ENCODE measurements at regions not wholly inside any gene's neighbourhood (a gene's known extent, or its start where the extent isn't known, plus 50 kb on each side); places are given as distances from the start of the nearest gene placed in this dataset.

DNA sequence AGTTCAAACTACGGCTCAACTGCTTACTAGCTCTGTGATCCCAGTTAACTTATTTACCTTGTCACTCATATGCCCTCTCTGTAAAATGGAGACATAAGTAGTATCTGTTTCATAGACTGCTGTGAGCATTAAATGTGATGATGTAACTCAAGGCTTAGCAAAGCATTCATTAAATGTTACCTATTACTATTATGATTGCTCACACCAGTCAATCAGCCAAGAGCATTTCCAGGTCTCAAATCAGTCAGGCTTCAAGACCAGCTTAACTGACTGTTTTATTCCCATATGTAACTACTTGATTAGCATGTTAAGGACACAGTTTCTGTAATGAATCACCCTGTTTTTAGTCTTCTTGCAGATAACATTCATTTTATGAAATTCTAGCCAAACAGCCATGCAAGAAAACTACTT is 413.3 kb downstream of the MLLT3 start:
- TF ChIP-seq ZC3H11A (IDR thresholded peaks at IDR 0.05) (no peak), ESRRA (IDR thresholded peaks at IDR 0.05; ENCODE audit: borderline replicate concordance, low read length) (no peak), NFE2L2 (conservative IDR thresholded peaks at IDR 0.05; ENCODE audit: low read length) (no peak), PHF8 (IDR thresholded peaks at IDR 0.05; ENCODE audit: borderline replicate concordance, low read depth) (no peak), FOSB (CRISPR knock-in tag; IDR thresholded peaks at IDR 0.05) (no peak), MAFK (IDR thresholded peaks at IDR 0.05; ENCODE audit: partially characterized antibody) (no peak), NPAS2 (CRISPR knock-in tag; IDR thresholded peaks at IDR 0.05; ENCODE audit: borderline replicate concordance) (no peak), EP300 (IDR thresholded peaks at IDR 0.05) (no peak), POLR2A (IDR thresholded peaks at IDR 0.05; ENCODE audit: low read length) (no peak), CHD4 (IDR thresholded peaks at IDR 0.05; ENCODE audit: borderline replicate concordance) (no peak), HOXA7 (CRISPR knock-in tag; IDR thresholded peaks at IDR 0.05) (no peak), MYC (IDR thresholded peaks at IDR 0.05; ENCODE audit: borderline replicate concordance, low read length) (no peak), ZSCAN20 (CRISPR knock-in tag; IDR thresholded peaks at IDR 0.05) (no peak)
- TF ChIP-seq, protein P1, sequence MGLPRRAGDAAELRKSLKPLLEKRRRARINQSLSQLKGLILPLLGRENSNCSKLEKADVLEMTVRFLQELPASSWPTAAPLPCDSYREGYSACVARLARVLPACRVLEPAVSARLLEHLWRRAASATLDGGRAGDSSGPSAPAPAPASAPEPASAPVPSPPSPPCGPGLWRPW (IDR thresholded peaks at IDR 0.05): no peak
- TF ChIP-seq, protein P2, sequence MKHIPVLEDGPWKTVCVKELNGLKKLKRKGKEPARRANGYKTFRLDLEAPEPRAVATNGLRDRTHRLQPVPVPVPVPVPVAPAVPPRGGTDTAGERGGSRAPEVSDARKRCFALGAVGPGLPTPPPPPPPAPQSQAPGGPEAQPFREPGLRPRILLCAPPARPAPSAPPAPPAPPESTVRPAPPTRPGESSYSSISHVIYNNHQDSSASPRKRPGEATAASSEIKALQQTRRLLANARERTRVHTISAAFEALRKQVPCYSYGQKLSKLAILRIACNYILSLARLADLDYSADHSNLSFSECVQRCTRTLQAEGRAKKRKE (CRISPR knock-in tag; IDR thresholded peaks at IDR 0.05; ENCODE audit: low read depth): no peak
- TF ChIP-seq, protein P3, sequence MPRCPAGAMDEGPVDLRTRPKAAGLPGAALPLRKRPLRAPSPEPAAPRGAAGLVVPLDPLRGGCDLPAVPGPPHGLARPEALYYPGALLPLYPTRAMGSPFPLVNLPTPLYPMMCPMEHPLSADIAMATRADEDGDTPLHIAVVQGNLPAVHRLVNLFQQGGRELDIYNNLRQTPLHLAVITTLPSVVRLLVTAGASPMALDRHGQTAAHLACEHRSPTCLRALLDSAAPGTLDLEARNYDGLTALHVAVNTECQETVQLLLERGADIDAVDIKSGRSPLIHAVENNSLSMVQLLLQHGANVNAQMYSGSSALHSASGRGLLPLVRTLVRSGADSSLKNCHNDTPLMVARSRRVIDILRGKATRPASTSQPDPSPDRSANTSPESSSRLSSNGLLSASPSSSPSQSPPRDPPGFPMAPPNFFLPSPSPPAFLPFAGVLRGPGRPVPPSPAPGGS (IDR thresholded peaks at IDR 0.05): no peak
- TF ChIP-seq, protein P4, sequence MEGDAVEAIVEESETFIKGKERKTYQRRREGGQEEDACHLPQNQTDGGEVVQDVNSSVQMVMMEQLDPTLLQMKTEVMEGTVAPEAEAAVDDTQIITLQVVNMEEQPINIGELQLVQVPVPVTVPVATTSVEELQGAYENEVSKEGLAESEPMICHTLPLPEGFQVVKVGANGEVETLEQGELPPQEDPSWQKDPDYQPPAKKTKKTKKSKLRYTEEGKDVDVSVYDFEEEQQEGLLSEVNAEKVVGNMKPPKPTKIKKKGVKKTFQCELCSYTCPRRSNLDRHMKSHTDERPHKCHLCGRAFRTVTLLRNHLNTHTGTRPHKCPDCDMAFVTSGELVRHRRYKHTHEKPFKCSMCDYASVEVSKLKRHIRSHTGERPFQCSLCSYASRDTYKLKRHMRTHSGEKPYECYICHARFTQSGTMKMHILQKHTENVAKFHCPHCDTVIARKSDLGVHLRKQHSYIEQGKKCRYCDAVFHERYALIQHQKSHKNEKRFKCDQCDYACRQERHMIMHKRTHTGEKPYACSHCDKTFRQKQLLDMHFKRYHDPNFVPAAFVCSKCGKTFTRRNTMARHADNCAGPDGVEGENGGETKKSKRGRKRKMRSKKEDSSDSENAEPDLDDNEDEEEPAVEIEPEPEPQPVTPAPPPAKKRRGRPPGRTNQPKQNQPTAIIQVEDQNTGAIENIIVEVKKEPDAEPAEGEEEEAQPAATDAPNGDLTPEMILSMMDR (IDR thresholded peaks at IDR 0.05): no peak
- Histone ChIP-seq H3K4me3 (no peak overlapping the region), H3K9me3 (no peaks in the 10 kb centered on the region), H3K4me1 (no peaks in the 10 kb centered on the region), H3K27ac (no peak overlapping the region), H3K4me2 (no peak overlapping the region)
- WGBS (ENCODE audit: missing lambda C conversion rate): 33% methylated on average over 1 of the region's 1 CpG
- ATAC-seq: no peak
- ChIA-PET POLR2A (no interaction called here), CTCF (no interaction called here)
- no peak for DNase-seq (ENCODE audit: low read depth in 1 of 2, low spot score in 1 of 2)
- FAIRE-seq: no peak

DNA sequence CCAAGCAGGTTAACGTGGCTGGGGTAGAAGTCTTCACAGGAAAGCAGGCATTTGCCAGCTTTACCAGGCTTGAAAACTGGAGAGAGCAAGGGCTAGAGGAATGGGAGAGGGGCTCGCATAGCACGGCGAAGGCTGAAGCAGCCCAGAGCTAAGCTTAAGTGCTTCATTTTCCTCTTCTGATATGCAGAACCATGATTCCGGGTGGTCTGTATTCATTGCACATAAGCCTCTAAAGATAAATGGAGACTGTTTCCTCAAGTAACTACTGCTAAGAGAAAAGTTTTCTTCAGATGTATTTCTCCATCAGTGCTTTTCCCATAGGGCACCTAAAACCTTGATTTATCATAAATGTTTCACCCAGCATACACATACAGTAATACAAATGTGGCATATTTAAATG is 414.1 kb downstream of the MLLT3 start:
- Histone ChIP-seq H3K9me3 (no peaks in the 10 kb centered on the region), H3K4me1 (no peaks in the 10 kb centered on the region), H3K4me2 (no peak overlapping the region), H3K27ac (no peak overlapping the region), H3K4me3 (no peak overlapping the region)
- FAIRE-seq (no peak), DNase-seq (ENCODE audit: low read depth in 1 of 2, low spot score in 1 of 2) (no peak), ATAC-seq (no peak)
- WGBS (ENCODE audit: missing lambda C conversion rate): 58% methylated on average over 5 of the region's 5 CpGs
- CTCF ChIA-PET: no interaction called here
- no peak for TF ChIP-seq SMC3 (IDR thresholded peaks at IDR 0.05)
- no peak for TF ChIP-seq NFE2L2 (conservative IDR thresholded peaks at IDR 0.05; ENCODE audit: low read length)
- no peak for TF ChIP-seq CBX8 (IDR thresholded peaks at IDR 0.05)
- no peak for TF ChIP-seq JUN (IDR thresholded peaks at IDR 0.05)
- TF ChIP-seq GATA3 (IDR thresholded peaks at IDR 0.05; ENCODE audit: borderline replicate concordance): no peak
- no peak for TF ChIP-seq PHF8 (IDR thresholded peaks at IDR 0.05; ENCODE audit: borderline replicate concordance, low read depth)
- TF ChIP-seq ZFP36 (IDR thresholded peaks at IDR 0.05; ENCODE audit: borderline replicate concordance, partially characterized antibody): no peak
- TF ChIP-seq CEBPB (IDR thresholded peaks at IDR 0.05): no peak
- no peak for TF ChIP-seq RAD21 (conservative IDR thresholded peaks at IDR 0.05 in 1 of 2, IDR thresholded peaks at IDR 0.05 in 1 of 2)
- TF ChIP-seq FOSL2 (IDR thresholded peaks at IDR 0.05): no peak
- TF ChIP-seq FOSL2 (CRISPR knock-in tag; IDR thresholded peaks at IDR 0.05): no peak
- no peak for TF ChIP-seq CBX2 (IDR thresholded peaks at IDR 0.05; ENCODE audit: borderline replicate concordance, low read depth)
- TF ChIP-seq MYC (IDR thresholded peaks at IDR 0.05; ENCODE audit: borderline replicate concordance, low read length): no peak
- TF ChIP-seq, protein P5, sequence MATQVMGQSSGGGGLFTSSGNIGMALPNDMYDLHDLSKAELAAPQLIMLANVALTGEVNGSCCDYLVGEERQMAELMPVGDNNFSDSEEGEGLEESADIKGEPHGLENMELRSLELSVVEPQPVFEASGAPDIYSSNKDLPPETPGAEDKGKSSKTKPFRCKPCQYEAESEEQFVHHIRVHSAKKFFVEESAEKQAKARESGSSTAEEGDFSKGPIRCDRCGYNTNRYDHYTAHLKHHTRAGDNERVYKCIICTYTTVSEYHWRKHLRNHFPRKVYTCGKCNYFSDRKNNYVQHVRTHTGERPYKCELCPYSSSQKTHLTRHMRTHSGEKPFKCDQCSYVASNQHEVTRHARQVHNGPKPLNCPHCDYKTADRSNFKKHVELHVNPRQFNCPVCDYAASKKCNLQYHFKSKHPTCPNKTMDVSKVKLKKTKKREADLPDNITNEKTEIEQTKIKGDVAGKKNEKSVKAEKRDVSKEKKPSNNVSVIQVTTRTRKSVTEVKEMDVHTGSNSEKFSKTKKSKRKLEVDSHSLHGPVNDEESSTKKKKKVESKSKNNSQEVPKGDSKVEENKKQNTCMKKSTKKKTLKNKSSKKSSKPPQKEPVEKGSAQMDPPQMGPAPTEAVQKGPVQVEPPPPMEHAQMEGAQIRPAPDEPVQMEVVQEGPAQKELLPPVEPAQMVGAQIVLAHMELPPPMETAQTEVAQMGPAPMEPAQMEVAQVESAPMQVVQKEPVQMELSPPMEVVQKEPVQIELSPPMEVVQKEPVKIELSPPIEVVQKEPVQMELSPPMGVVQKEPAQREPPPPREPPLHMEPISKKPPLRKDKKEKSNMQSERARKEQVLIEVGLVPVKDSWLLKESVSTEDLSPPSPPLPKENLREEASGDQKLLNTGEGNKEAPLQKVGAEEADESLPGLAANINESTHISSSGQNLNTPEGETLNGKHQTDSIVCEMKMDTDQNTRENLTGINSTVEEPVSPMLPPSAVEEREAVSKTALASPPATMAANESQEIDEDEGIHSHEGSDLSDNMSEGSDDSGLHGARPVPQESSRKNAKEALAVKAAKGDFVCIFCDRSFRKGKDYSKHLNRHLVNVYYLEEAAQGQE (IDR thresholded peaks at IDR 0.05): no peak
- TF ChIP-seq, protein P1 (IDR thresholded peaks at IDR 0.05): no peak
- POLR2A ChIA-PET: no interaction called here
